T-helper 2 cell treated with Interferon-gamma antibody and Interleukin-4, amounts not matched to agents 5 μg/mL and 100 μg/mL, for 36 hours (primary cell): ENCODE measurements at regions not wholly inside any gene's neighbourhood (a gene's known extent, or its start where the extent isn't known, plus 50 kb on each side); places are given as distances from the start of the nearest gene placed in this dataset.

Experiments
- DNase-seq: peaks from one replicate; pipeline ENCODE4 v3.0.0; 2021; ENCODE audit warnings: low spot score
- H3K27ac Mint-ChIP-seq: one replicate; pipeline ENCODE4 v1.8.0; 2021; ENCODE audit warnings: mild to moderate bottlenecking, mixed read lengths
- H3K27me3 Mint-ChIP-seq: one replicate; pipeline ENCODE4 v1.8.0; 2021; ENCODE audit warnings: low read depth, mixed read lengths
- H3K36me3 Mint-ChIP-seq: one replicate; pipeline ENCODE4 v1.8.0; 2021; ENCODE audit warnings: low read depth, mixed read lengths
- H3K4me1 Mint-ChIP-seq: one replicate; pipeline ENCODE4 v1.8.0; 2021; ENCODE audit warnings: low read depth, mixed read lengths
- H3K4me3 Mint-ChIP-seq: one replicate; pipeline ENCODE4 v1.8.0; 2022; ENCODE audit warnings: mild to moderate bottlenecking, moderate library complexity, mixed read lengths
- H3K9me3 Mint-ChIP-seq: one replicate; pipeline ENCODE4 v1.8.0; 2021; ENCODE audit warnings: mixed read lengths

GRCh38 chr1:88289401-88290102, 394.5 kb upstream of the PKN2 start:
- DNase-seq: no peak
- H3K36me3 Mint-ChIP-seq: no peaks in the 10 kb centered on the region
- H3K4me3 Mint-ChIP-seq: no peak overlapping the region
- H3K9me3 Mint-ChIP-seq: no peaks in the 10 kb centered on the region
- no peak overlapping the region for H3K27ac Mint-ChIP-seq
- no peaks in the 10 kb centered on the region for H3K27me3 Mint-ChIP-seq
- no peaks in the 10 kb centered on the region for H3K4me1 Mint-ChIP-seq

GRCh38 chr1:88291611-88292354, 392.3 kb upstream of the PKN2 start:
- Mint-ChIP-seq H3K27me3 (no peaks in the 10 kb centered on the region), H3K36me3 (no peaks in the 10 kb centered on the region), H3K4me3 (no peak overlapping the region), H3K27ac (no peak overlapping the region), H3K4me1 (no peaks in the 10 kb centered on the region), H3K9me3 (no peaks in the 10 kb centered on the region)
- no peak for DNase-seq

- H3K27ac Mint-ChIP-seq: no peak overlapping the region
- H3K9me3 Mint-ChIP-seq: no peaks in the 10 kb centered on the region
- no peaks in the 10 kb centered on the region for H3K27me3 Mint-ChIP-seq
- H3K36me3 Mint-ChIP-seq: no peaks in the 10 kb centered on the region
- H3K4me1 Mint-ChIP-seq: no peaks in the 10 kb centered on the region
- no peak overlapping the region for H3K4me3 Mint-ChIP-seq
- DNase-seq: no peak
Observed at GRCh38 chr1:88293691-88294190, 390.3 kb upstream of the PKN2 start.

- Mint-ChIP-seq H3K4me3 (no peak overlapping the region), H3K27ac (no peak overlapping the region), H3K36me3 (no peaks in the 10 kb centered on the region), H3K27me3 (no peaks in the 10 kb centered on the region), H3K9me3 (no peaks in the 10 kb centered on the region), H3K4me1 (no peaks in the 10 kb centered on the region)
- DNase-seq: no peak
Observed at GRCh38 chr1:88296227-88296626, 387.8 kb upstream of the PKN2 start.

- H3K4me1 Mint-ChIP-seq: no peaks in the 10 kb centered on the region
- no peak overlapping the region for H3K27ac Mint-ChIP-seq
- DNase-seq: no peak
- H3K4me3 Mint-ChIP-seq: no peak overlapping the region
- no peaks in the 10 kb centered on the region for H3K36me3 Mint-ChIP-seq
- H3K9me3 Mint-ChIP-seq: no peaks in the 10 kb centered on the region
- no peaks in the 10 kb centered on the region for H3K27me3 Mint-ChIP-seq
Observed at GRCh38 chr1:88296642-88297041, 387.4 kb upstream of the PKN2 start.

- H3K27ac Mint-ChIP-seq: no peak overlapping the region
- H3K4me1 Mint-ChIP-seq: no peaks in the 10 kb centered on the region
- H3K36me3 Mint-ChIP-seq: no peaks in the 10 kb centered on the region
- H3K27me3 Mint-ChIP-seq: no peaks in the 10 kb centered on the region
- DNase-seq: no peak
- H3K9me3 Mint-ChIP-seq: no peaks in the 10 kb centered on the region
- no peak overlapping the region for H3K4me3 Mint-ChIP-seq
Observed at GRCh38 chr1:88298506-88298905, 385.6 kb upstream of the PKN2 start.

GRCh38 chr1:88300752-88301263, 383.3 kb upstream of the PKN2 start:
- no peak for DNase-seq

GRCh38 chr1:88302843-88303486, 381.1 kb upstream of the PKN2 start:
- H3K36me3 Mint-ChIP-seq: no peaks in the 10 kb centered on the region

More at GRCh38 chr1:88300752-88301263, 383.3 kb upstream of the PKN2 start:
- H3K36me3 Mint-ChIP-seq: no peaks in the 10 kb centered on the region
- H3K27ac Mint-ChIP-seq: no peak overlapping the region
- no peaks in the 10 kb centered on the region for H3K4me1 Mint-ChIP-seq
- H3K9me3 Mint-ChIP-seq: no peaks in the 10 kb centered on the region
- H3K4me3 Mint-ChIP-seq: no peak overlapping the region
- H3K27me3 Mint-ChIP-seq: no peaks in the 10 kb centered on the region

GRCh38 chr1:88311265-88311664, 372.8 kb upstream of the PKN2 start:
- no peaks in the 10 kb centered on the region for H3K36me3 Mint-ChIP-seq
- H3K4me1 Mint-ChIP-seq: no peaks in the 10 kb centered on the region
- no peaks in the 10 kb centered on the region for H3K9me3 Mint-ChIP-seq
- no peaks in the 10 kb centered on the region for H3K27me3 Mint-ChIP-seq
- no peak overlapping the region for H3K4me3 Mint-ChIP-seq
- DNase-seq: no peak
- H3K27ac Mint-ChIP-seq: no peak overlapping the region

More at GRCh38 chr1:88302843-88303486, 381.1 kb upstream of the PKN2 start:
- H3K4me3 Mint-ChIP-seq: no peak overlapping the region
- no peak overlapping the region for H3K27ac Mint-ChIP-seq
- no peak for DNase-seq
- no peaks in the 10 kb centered on the region for H3K9me3 Mint-ChIP-seq
- no peaks in the 10 kb centered on the region for H3K27me3 Mint-ChIP-seq
- no peaks in the 10 kb centered on the region for H3K4me1 Mint-ChIP-seq

GRCh38 chr1:88311907-88312306, 372.2 kb upstream of the PKN2 start:
- no peaks in the 10 kb centered on the region for H3K4me1 Mint-ChIP-seq
- no peaks in the 10 kb centered on the region for H3K9me3 Mint-ChIP-seq
- H3K4me3 Mint-ChIP-seq: no peak overlapping the region
- DNase-seq: no peak
- H3K27ac Mint-ChIP-seq: no peak overlapping the region
- H3K36me3 Mint-ChIP-seq: no peaks in the 10 kb centered on the region
- H3K27me3 Mint-ChIP-seq: no peaks in the 10 kb centered on the region

- no peaks in the 10 kb centered on the region for H3K9me3 Mint-ChIP-seq
- H3K4me3 Mint-ChIP-seq: no peak overlapping the region
- H3K4me1 Mint-ChIP-seq: no peaks in the 10 kb centered on the region
- H3K27me3 Mint-ChIP-seq: no peaks in the 10 kb centered on the region
- no peak overlapping the region for H3K27ac Mint-ChIP-seq
- no peaks in the 10 kb centered on the region for H3K36me3 Mint-ChIP-seq
- DNase-seq: no peak
Observed at GRCh38 chr1:88317396-88317795, 366.7 kb upstream of the PKN2 start.

GRCh38 chr1:88318740-88319139, 365.3 kb upstream of the PKN2 start:
- Mint-ChIP-seq H3K4me3 (no peak overlapping the region), H3K36me3 (no peaks in the 10 kb centered on the region), H3K9me3 (no peaks in the 10 kb centered on the region), H3K27ac (no peak overlapping the region), H3K4me1 (no peaks in the 10 kb centered on the region), H3K27me3 (no peaks in the 10 kb centered on the region)
- no peak for DNase-seq

- Mint-ChIP-seq H3K9me3 (no peaks in the 10 kb centered on the region), H3K4me3 (no peak overlapping the region), H3K27ac (no peak overlapping the region), H3K27me3 (no peaks in the 10 kb centered on the region), H3K36me3 (no peaks in the 10 kb centered on the region), H3K4me1 (no peaks in the 10 kb centered on the region)
- no peak for DNase-seq
Observed at GRCh38 chr1:88320291-88320690, 363.8 kb upstream of the PKN2 start.

- H3K9me3 Mint-ChIP-seq: no peaks in the 10 kb centered on the region
- H3K27me3 Mint-ChIP-seq: no peaks in the 10 kb centered on the region
- no peaks in the 10 kb centered on the region for H3K36me3 Mint-ChIP-seq
- no peak for DNase-seq
- H3K4me3 Mint-ChIP-seq: no peak overlapping the region
- H3K27ac Mint-ChIP-seq: no peak overlapping the region
- H3K4me1 Mint-ChIP-seq: no peaks in the 10 kb centered on the region
Observed at GRCh38 chr1:88321706-88322105, 362.4 kb upstream of the PKN2 start.
